T-helper 17 cell (primary cell): ENCODE measurements at regions not wholly inside any gene's neighbourhood (a gene's known extent, or its start where the extent isn't known, plus 50 kb on each side); places are given as distances from the start of the nearest gene placed in this dataset.
A peak's percentile ranks its signal among the peaks of the same experiment; 100 is the strongest.

ENCODE experiments used
- ATAC-seq: fragments of 150-1000 bp; cut with Tn5 transposase; 2 replicates; pipeline ENCODE4 v1.10.0; 2021; ENCODE audit warnings: mild to moderate bottlenecking, moderate library complexity
- DNase-seq, 3 donors: peaks; one replicate each; pipeline versions ENCODE4 v3.0.0 to v3.0.0-alpha.2; 2020 to 2021
- H3K9me3 ChIP-seq: one replicate; pipeline ENCODE4 v1.7.0; 2013; ENCODE audit warnings: low read length, mild to moderate bottlenecking; ENCODE audit not compliant: control insufficient read depth, poor library complexity, severe bottlenecking
- H3K27ac Mint-ChIP-seq: one replicate; pipeline ENCODE4 v1.8.0; 2022; ENCODE audit warnings: mild to moderate bottlenecking, moderate library complexity, mixed read lengths
- H3K27me3 Mint-ChIP-seq: one replicate; pipeline ENCODE4 v1.8.0; 2022; ENCODE audit warnings: mixed read lengths
- H3K36me3 Mint-ChIP-seq: one replicate; pipeline ENCODE4 v1.8.0; 2022; ENCODE audit warnings: low read depth, mixed read lengths
- H3K4me1 Mint-ChIP-seq: one replicate; pipeline ENCODE4 v1.8.0; 2022; ENCODE audit warnings: mild to moderate bottlenecking, mixed read lengths
- H3K4me3 Mint-ChIP-seq: one replicate; pipeline ENCODE4 v1.8.0; 2022; ENCODE audit warnings: mild to moderate bottlenecking, moderate library complexity, mixed read lengths

DNA sequence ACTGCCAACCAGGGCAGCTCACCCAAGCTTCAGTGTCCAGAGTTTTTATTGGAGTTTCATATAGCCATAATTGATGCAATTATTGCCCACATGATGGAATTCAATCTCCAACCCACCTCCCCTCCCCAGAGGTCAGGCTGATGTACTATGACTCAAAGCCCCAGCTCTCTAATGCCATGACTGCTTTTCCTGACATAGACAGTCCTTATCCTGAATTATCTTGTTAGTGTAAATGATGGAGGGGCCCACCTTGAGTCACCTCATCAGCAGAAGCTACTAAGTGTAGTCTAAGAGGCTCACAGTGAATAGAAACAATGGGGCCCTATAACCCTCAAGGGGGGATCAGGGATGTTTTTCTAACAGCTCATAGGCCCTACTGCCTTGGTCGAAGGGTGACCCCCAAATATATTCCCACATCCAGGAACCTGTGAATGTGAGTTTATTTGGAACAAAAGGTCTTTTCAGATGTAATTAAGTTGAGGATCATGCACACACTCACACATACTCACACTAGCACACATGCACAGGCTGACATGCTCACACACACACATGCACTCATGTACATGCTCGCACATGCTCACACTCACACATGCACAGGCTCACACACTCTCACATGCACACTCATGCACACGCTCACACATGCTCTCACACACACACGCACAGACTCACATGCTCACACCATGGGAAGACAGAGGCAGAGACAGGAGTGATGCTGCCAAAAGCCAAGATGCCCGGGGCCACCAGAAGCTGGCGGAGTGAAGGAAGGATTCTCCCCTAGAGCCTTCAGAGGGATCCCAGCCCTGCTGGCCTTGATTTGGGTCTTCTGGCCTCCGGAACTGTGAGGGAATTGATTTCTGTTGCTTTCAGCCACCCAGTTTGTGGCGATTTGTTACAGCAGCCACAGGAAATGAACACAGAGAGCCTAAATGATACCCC is 131.2 kb upstream of the SMAD3 start:
- Mint-ChIP-seq H3K36me3 (no peaks in the 10 kb centered on the region), H3K4me1 (no peaks in the 10 kb centered on the region), H3K4me3 (no peak overlapping the region), H3K27me3 (peaks cover 11% of the 10 kb centered on the region), H3K27ac (no peak overlapping the region)
- no peak for DNase-seq
- no peaks in the 10 kb centered on the region for H3K9me3 ChIP-seq
- no peak for ATAC-seq

GRCh38 chr15:66934868-66935520 is 130.4 kb upstream of the SMAD3 start:
- Mint-ChIP-seq H3K4me3 (no peak overlapping the region), H3K4me1 (no peaks in the 10 kb centered on the region), H3K27ac (no peak overlapping the region), H3K36me3 (no peaks in the 10 kb centered on the region), H3K27me3 (peaks cover 11% of the 10 kb centered on the region)
- ATAC-seq = no peak
- H3K9me3 ChIP-seq = no peaks in the 10 kb centered on the region
- no peak for DNase-seq

GRCh38 chr15:66935688-66936087 is 129.7 kb upstream of the SMAD3 start:
- no peak for ATAC-seq
- H3K27ac Mint-ChIP-seq = no peak overlapping the region
- H3K9me3 ChIP-seq = no peaks in the 10 kb centered on the region
- DNase-seq = no peak
- H3K4me3 Mint-ChIP-seq = no peak overlapping the region
- peaks cover 12% of the 10 kb centered on the region for H3K27me3 Mint-ChIP-seq
- no peaks in the 10 kb centered on the region for H3K36me3 Mint-ChIP-seq
- no peaks in the 10 kb centered on the region for H3K4me1 Mint-ChIP-seq

DNA sequence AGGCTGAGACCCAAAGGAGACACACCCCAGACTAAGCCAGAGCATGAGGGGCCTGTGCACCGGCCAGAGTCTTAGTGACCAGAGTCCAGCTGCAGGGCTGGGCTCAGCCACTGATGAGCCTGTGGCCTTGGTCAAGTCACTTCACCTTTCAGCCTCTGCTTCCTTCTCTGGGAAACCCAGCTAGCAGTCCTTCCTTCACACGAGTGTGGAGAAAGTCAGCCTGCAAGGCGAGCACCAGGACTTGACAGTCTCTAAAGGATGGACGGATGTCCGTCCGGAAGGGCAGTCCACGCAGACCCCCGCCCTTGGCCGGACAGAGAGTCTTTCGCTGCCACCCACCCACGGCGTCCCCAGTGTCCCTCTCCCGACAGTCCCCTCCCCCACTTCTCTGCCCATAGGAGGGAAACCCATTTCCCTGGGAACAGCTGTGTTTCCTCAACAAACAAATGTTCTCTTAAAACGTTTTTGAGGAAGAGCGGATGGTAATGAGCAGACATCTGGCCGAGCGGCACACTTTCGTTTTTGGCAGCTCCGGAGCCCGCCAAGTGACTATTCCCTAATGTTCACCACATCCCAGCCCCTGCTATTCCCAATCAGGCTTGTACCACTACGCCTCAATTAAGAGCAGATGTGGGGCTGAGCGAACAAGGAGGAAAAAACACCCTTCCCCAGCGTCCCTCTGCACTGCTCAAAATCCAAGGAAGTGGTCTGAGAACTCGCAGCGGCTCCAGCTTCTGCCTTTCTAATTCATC is 129.1 kb upstream of the SMAD3 start:
- Mint-ChIP-seq H3K27ac (no peak overlapping the region), H3K4me1 (peaks cover 4% of the 10 kb centered on the region), H3K27me3 (peaks cover 18% of the 10 kb centered on the region), H3K4me3 (no peak overlapping the region), H3K36me3 (no peaks in the 10 kb centered on the region)
- no peaks in the 10 kb centered on the region for H3K9me3 ChIP-seq
- DNase-seq (no peak), ATAC-seq (no peak)

DNA sequence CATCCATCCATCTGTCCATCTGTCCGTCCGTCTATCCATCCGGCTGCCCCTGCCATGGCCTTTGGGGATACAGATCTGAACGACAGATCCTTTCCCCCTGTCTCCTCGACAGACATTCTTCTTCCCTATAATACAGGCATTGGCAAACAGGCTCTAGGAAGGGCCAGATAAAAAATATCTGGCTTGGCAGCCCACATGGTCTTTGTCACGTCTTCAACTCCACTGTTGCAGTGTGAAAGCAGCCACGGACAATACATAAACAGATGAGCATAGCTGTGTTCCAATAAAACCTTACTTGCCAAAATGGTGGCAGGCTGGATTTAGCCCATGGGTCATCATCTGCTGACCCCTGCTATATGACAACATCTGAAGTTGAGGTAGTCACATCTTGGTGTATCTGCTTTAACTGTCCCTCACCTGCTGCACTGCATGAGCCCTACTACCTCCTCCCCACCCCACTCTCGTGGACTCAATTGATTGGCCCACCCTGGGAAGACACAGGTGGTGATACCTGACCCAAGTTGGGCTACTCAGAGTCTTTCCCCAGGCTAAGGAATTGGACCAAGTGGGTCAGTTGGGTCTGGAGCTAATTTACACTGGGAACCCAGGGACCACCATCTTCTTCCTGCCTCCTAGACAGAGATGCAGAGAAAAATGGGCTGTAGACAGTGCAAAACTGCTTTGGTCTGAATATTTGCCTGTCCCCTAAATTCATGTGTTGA is 128.4 kb upstream of the SMAD3 start:
- H3K27ac Mint-ChIP-seq = no peak overlapping the region
- no peaks in the 10 kb centered on the region for H3K9me3 ChIP-seq
- ATAC-seq (no peak), DNase-seq (no peak)
- peaks cover 4% of the 10 kb centered on the region for H3K4me1 Mint-ChIP-seq
- no peak overlapping the region for H3K4me3 Mint-ChIP-seq
- no peaks in the 10 kb centered on the region for H3K36me3 Mint-ChIP-seq
- H3K27me3 Mint-ChIP-seq = peaks cover 20% of the 10 kb centered on the region

GRCh38 chr15:66937588-66937987 is 127.8 kb upstream of the SMAD3 start:
- no peak for ATAC-seq
- no peak for DNase-seq
- Mint-ChIP-seq H3K4me3 (no peak overlapping the region), H3K36me3 (no peaks in the 10 kb centered on the region), H3K27me3 (peaks cover 20% of the 10 kb centered on the region), H3K4me1 (peaks cover 4% of the 10 kb centered on the region), H3K27ac (no peak overlapping the region)
- H3K9me3 ChIP-seq = no peaks in the 10 kb centered on the region

DNA sequence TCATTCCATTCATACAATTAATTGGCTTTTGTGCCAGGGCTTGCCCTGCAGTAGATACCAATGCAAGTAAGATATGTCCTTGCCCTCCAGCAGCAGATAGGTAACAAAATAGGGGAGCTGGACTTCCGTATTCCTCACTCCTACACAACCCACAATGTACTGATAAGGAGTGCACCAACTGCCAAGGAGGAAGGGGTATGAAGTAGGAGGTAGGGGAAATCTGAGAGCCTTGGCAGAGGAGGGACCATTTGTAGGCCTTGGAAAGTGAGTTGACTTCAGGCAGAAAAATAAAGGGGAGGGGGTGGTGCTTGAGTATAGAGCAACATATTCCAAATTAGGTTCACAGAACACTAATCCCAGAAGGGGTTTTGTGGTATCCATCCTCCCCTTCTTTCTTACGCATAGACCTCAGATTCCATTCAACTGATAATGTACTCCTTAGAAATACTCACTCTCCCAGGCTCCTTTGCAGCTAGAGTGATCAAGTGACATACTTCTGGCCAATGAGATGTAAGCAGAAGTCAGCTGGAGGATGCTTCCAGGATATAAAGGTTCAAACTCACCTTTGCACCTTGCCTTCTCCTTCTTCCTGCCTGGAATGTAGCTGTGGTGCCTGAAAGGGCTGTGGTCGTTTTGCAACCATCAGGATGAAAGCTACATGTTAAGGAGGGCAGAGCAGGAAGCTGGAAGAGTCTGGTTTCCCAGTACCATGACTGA is 127.1 kb upstream of the SMAD3 start:
- ATAC-seq = no peak

DNA sequence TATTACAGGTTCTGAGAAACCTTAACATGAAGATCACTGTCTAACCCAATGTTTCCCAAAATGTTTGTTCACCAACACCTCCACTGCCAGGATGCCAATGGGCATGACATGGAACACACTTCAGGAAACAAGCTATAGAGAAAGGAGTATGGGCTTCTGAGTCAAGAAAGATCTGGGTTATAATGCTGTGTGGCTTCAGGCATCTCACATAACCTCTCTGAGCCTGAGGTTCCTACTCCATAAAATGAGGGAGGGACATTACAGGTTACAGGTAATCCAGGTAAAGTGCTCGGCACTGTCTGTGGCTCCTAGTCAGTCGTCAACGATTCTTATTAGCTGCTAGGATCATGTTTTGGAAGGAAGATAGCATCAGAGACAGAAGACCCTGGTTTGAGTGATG is 126.4 kb upstream of the SMAD3 start:
- Mint-ChIP-seq H3K4me3 (no peak overlapping the region), H3K4me1 (peaks cover 4% of the 10 kb centered on the region), H3K27me3 (peaks cover 20% of the 10 kb centered on the region), H3K27ac (no peak overlapping the region), H3K36me3 (no peaks in the 10 kb centered on the region)
- no peak for ATAC-seq
- no peak for DNase-seq
- no peaks in the 10 kb centered on the region for H3K9me3 ChIP-seq

More for the DNA sequence above, 127.1 kb upstream of the SMAD3 start:
- Mint-ChIP-seq H3K36me3 (no peaks in the 10 kb centered on the region), H3K4me1 (peaks cover 4% of the 10 kb centered on the region), H3K4me3 (peak overlapping the region; percentile 8), H3K27me3 (peaks cover 20% of the 10 kb centered on the region), H3K27ac (no peak overlapping the region)
- H3K9me3 ChIP-seq = no peaks in the 10 kb centered on the region
- DNase-seq = no peak

- Mint-ChIP-seq H3K27ac (no peak overlapping the region), H3K4me3 (no peak overlapping the region), H3K36me3 (no peaks in the 10 kb centered on the region), H3K4me1 (peaks cover 4% of the 10 kb centered on the region), H3K27me3 (peaks cover 16% of the 10 kb centered on the region)
- DNase-seq = no peak
- H3K9me3 ChIP-seq = no peaks in the 10 kb centered on the region
- no peak for ATAC-seq
Observed at GRCh38 chr15:66939451-66940023, 125.9 kb upstream of the SMAD3 start.

DNA sequence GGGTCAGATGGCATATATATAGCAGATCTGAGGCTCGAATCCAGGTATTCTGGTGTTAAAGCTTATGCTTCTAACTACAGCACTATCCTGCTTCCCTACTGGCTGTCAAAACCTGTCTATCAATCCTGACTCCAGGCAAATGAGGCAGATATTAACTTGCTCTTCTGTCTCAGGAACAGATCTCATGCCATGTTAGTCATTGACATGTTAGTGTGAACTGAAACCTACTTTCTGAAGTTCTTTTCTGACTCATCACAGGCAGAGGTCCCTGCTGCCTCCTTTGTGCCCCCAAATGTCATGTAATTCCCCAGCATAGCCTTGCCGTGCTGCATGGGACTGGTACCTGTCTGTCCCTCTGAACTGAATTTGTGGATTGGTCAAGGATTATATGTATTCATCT is 125.0 kb upstream of the SMAD3 start:
- H3K36me3 Mint-ChIP-seq = no peaks in the 10 kb centered on the region
- no peak overlapping the region for H3K27ac Mint-ChIP-seq
- H3K4me1 Mint-ChIP-seq = peaks cover 4% of the 10 kb centered on the region
- H3K4me3 Mint-ChIP-seq = no peak overlapping the region
- ATAC-seq = no peak
- no peaks in the 10 kb centered on the region for H3K9me3 ChIP-seq
- no peak for DNase-seq
- H3K27me3 Mint-ChIP-seq = peaks cover 9% of the 10 kb centered on the region

GRCh38 chr15:66941108-66941711 is 124.2 kb upstream of the SMAD3 start:
- Mint-ChIP-seq H3K27me3 (peaks cover 14% of the 10 kb centered on the region), H3K4me3 (no peak overlapping the region), H3K36me3 (no peaks in the 10 kb centered on the region), H3K27ac (no peak overlapping the region), H3K4me1 (peaks cover 4% of the 10 kb centered on the region)
- H3K9me3 ChIP-seq = no peaks in the 10 kb centered on the region
- no peak for DNase-seq
- ATAC-seq = no peak

GRCh38 chr15:66941791-66942190 is 123.6 kb upstream of the SMAD3 start:
- Mint-ChIP-seq H3K4me1 (peaks cover 4% of the 10 kb centered on the region), H3K27ac (no peak overlapping the region), H3K4me3 (no peak overlapping the region), H3K36me3 (no peaks in the 10 kb centered on the region), H3K27me3 (peaks cover 14% of the 10 kb centered on the region)
- no peak for ATAC-seq
- H3K9me3 ChIP-seq = no peaks in the 10 kb centered on the region
- no peak for DNase-seq
